NCI-H524 treated with DMSO at 0.1 percent for 48 hours (cell line): ENCODE measurements at regions not wholly inside any gene's neighbourhood (a gene's known extent, or its start where the extent isn't known, plus 50 kb on each side); places are given as distances from the start of the nearest gene placed in this dataset.

Experiments used
- DNase-seq: peaks from one replicate; lab custom pipeline; 2025; lab: John Stamatoyannopoulos, UW

DNA sequence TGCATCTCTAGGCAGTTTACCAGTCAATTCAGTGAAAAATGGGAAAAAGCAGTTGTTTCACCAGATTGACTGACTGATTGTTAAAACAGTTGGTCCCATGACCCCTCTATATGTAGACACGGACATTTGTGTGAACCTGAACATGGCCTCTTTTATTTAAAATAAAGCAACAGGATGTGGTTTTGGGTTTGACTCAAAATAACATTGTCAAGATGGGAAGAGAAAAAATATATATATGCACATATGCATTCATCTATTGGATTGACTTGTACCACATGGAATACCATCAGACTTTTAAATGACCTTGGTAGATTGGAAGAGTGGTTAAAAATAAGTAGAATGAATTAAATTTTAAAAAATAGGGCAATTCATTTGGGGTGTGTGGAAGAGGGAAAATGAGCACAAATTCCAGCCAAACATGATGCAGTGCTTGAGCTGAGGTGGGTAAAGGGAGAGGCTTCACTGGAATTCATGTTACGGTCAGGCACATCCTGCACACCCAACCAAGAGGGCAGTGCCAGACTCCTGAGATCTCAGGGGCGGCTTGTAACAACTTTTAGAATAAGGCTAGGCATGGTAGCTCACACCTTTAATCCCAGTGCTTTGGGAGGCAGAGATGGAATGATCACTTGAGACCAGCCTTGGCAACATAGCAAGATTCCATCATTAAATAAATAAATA lies 560.7 kb upstream of the TENM3 start:
- no peak for DNase-seq

DNA sequence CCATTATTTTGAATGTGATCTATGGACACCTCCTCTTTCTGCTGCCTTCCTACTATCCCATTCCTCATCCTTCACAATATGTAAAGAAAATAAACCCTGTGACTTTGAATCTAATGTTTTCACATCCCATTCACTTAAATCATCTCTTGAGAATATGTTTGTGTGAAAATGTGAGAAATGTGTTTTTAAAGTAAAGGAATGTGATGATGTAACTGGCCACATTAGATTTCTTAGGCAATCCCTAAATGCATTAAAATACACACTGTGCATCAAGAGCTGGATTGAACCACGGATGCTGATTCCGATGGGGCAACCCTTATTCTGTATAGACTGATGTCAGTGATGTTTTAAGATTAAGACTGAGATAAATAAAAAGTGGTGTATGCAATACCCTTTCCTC lies 558.9 kb upstream of the TENM3 start:
- DNase-seq: no peak

DNA sequence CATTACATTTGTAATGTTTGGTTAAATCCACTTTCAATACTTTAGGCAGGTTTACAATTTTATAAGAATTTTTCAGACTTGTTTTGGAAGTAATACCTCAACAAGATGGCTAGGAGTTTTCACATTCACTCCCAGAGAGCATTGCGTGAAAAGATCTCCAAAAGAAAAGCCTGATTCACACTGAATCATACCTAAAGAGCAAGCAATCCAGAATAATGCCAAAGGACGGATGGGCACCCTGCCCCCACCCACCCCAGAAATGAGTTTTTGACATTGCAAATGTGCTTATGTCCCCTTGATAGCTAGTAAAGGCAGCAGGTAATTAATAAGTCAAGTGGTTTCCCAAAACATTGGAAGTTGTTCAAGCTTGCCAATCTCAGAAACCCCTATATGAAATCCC lies 557.7 kb upstream of the TENM3 start:
- no peak for DNase-seq

DNA sequence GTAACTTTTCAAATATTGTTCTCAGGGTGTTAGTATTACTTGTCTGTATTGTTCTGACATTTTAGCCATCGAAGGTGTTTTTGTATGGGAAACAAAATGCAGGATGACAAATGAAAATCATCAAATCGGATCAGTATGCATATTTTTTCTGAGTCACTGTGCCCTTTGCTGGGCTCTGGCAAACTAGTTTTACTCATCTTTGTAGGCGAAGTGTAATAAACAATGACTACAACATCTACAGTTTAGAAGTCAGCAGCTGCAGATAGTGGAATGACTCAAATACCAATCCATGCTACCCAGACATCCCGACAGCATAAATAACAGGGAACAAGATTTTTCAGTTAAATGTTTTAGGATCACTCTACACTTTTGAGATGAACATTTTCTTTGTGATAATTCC lies 557.3 kb upstream of the TENM3 start:
- DNase-seq: no peak

DNA sequence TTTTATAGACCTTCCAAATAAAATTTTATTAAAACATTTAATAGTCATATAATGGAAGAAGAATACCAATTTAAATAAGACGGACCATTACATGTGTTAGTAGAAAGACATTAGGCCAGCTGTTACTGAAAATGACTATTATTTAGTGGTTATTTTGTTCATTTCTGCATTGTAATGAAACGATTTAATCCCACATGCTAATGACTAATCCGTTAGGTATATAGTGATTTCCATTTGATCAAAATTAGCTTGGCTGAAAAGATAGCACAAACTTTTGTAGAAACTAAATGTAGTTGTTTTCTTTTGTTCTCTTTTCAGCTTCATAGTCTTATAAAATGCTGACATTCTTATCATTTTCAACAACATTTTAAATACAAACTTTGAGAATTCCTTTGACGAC lies 556.1 kb upstream of the TENM3 start:
- no peak for DNase-seq

DNA sequence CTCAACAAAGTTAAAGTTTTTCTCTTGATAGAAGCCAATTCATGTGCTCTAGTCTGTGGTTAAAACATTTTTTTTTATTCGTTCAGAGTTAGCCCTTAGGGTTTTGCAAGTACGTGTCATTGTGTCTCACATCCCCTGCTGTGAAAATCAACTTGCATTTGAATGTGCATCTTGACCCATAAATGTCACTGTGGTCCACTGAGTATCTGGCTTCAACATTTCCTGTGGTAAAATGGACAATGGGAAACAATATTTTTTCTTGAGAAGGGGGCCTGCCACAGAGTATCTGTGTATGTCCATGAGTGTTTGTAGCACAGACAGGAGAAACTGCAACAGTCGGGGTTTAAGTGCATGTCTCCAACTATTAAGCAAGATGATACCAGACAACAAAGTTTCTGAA lies 554.8 kb upstream of the TENM3 start:
- no peak for DNase-seq

DNA sequence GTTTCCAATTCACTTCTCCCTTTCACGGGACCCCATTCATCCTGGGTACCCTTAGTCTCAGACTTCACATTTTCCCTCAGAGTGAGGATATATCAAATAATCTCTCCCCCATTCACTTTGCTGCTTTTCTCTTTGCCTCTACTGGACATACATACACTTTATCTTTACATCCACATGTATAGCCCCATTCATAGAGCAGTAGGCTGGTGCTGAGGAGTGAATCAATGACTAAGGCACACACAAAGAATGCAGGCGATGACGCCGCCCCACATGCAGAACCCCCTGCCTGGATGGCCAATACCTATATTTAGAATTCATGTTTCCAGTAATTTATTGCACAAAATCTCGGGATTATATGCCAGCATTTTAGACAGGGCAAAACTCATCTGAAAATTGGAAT lies 554.3 kb upstream of the TENM3 start:
- no peak for DNase-seq

DNA sequence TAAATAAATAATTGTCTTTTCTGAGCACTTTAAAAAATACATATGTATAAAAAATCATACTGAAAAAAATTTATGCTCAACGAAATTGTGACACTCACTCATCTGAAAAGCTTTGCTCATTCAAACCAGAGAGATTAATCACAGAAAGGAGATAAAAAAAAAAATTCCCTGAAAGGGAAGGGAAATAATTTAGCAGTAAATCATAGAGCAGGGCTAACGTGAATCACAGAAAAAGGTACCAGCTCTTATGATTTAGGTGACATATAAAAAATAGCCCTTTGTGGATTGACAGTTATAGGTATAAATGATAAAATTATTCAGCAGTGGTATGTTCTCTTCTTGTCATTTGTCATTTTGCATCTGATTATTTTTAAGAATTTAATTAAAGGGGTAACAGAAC lies 552.7 kb upstream of the TENM3 start:
- no peak for DNase-seq

DNA sequence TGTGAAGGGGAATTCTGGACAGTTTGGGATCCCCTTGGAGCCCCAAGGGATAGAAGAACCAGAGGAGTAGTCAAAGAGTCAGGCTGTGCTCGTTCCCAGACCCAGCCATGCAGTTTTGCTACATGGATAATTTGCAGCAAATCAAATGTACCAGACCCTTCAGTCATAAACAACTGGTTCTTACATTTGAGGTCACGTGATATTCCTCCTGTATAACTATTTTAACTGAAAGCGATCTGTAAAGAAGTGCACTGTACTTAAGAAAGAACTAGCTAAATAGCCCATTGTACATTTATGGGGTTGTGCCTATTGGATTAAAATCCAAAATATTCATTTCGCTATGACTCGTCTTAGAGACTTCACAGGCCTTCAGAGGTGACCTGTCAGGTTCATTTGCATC lies 550.2 kb upstream of the TENM3 start:
- DNase-seq: no peak

DNA sequence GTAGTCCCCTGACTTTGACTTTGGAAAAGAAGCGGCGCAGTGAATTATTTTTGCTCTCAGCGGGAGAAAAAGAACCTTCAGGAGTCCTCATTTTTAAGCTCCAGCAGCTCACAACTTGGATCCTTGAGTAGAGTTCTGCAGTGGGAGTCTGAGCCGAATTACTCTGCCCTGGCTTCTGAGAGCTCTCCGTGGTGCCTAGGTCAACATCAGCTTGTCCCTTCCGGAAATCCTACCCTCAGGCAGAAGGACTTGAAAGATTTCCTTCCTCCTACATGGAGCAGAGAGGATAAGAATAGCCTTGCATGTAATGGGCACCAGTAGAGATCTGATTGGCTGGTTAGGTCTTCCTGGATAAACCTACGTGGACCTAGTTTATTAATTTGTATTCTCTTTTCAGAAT lies 549.7 kb upstream of the TENM3 start:
- no peak for DNase-seq

DNA sequence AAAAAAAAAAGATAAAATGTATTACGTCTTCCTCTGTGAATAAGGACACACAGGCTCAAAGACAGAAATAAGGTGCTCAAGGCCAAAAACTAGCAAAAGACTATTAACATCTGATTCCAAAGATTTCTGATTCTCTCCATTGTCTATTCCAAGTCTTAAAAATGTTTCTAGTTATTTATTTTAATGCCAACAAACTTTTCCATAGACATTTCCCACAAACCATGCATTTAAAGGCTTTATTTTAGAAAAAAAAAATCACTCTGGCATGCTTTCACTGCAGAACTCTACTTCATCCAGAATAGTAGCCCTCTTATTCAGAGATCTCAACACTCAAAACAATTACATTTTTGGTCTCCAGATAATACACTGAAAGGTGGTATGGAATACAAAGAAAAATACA lies 545.0 kb upstream of the TENM3 start:
- no peak for DNase-seq

DNA sequence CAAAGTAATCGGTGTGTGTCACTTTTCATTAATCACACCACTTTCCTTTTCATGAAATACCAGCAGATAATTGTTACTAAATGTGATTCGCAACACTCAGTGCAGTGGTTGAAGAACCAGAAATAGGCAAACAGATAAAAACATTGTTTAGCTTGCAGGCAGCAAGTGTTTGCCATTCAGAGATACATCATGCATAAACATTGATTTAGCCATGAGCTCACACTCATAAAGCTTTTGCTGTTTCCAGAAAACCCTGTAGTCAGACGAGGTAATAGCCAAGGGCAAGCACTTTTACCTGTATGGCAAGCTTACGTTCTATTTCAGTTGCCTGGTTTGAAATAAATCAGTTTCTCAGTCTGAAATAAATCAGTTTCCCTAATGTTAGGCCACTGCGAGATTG lies 542.0 kb upstream of the TENM3 start:
- no peak for DNase-seq

DNA sequence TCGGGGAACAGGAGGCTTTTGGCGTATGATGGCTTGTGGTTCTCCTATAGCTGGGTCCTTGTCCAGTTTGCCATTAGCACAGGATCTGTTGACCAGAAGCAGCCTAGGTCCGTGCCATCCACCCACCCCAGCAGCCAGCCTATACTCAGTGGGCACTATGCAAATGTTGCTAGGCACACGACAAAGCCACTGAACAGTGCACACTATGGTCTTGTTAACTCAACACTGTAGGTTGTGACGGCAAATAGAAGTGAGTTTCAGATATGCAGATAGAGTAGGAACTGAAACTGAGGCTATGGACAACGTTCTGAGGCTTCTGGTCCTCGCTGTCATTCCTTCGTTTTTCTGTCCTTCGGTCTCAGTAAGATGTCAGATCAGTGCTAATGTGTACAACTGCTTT lies 541.3 kb upstream of the TENM3 start:
- no peak for DNase-seq

DNA sequence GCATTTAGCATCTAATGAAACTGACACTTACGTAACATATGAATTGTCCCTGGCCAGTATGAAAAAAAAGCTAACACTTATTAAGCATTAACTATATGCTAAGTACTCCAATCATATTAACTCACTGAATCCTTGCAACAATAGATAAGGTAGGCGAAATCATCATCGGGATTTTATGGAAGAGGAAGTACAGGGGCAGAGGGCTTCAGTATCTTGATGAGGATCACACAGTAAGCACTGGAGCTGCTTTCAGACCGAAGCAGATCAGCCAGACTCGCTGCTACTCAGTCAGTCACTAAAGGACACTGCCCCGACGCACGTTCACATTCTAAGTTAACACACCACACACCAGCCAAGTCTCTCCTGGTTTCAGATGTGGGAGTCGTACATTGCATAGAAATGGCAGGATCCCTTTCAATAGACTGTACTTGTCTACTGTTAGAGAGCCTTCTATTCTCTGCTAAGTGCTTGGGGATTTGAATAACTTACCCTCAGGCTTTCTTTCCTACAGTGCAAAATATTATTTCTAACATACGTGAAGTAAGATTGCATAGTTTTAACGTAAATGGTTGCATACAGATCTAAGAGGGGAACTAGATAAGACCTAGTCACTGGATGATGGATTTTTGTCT lies 540.2 kb upstream of the TENM3 start:
- DNase-seq: no peak

DNA sequence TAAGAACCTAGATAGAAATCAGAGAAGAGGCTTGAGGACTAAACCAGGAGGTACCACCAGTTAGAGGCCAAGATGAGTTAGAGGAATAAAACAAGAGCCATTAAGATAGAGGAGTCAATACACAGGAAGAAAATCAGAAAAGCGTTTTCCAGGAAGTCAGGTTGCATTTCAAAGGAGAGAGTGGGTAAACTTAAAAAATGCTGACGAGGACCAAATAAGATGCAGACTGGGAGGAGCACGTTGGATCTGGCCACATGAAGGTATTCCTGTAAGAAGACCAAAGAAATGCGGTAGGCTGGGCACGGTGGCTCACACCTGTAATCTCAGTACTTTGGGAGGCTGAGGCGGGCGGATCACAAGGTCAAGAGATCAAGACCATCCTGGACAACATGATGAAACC lies 533.1 kb upstream of the TENM3 start:
- DNase-seq: no peak

DNA sequence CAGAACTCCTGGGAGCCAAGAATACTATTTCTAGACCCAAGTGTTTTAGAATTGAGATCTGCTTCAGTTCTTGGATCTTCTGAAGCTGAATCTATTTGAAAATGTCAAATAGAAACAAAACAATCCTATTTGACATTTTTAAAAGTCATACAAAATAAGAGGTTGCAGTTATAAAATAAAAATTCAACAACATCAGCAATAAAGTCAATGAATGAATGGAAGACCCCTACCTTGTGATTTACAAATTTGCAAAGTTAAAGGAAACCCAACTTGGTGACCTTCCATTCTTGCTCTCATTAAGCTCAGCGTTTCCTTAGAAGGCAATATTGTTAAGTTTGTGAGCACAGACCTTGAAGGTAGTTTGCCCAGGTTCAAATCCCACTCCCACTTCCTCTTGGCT lies 531.8 kb upstream of the TENM3 start:
- DNase-seq: no peak

DNA sequence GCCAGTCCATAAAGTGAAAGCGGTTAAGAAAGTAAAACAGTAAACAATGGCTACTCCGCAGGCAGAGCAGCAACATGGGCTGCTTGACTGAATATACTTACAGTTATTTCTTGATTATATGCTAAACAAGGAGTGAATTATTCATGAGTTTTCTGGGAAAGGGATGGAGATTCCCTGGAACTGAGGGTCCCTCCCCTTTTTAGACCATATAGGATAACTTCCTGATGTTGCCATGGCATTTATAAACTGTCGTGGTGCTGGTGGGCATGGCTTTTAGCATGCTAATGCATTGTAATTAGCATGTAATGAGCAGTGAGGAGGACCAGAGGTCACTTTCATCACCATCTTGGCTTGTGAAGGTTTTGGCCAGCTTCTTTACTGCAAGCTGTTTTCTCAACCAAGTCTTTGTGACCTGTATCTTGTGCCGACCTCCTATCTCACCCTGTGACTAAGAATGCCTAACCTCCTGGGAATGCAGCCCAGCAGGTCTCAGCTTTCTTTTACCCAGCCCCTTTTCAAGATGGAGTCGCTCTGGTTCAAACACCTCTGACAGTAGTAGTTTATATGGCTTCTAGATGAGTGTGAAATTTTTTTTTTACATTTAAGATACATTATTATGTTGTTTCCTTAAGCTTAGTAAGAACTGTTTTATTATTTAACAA lies 514.8 kb upstream of the TENM3 start:
- no peak for DNase-seq

DNA sequence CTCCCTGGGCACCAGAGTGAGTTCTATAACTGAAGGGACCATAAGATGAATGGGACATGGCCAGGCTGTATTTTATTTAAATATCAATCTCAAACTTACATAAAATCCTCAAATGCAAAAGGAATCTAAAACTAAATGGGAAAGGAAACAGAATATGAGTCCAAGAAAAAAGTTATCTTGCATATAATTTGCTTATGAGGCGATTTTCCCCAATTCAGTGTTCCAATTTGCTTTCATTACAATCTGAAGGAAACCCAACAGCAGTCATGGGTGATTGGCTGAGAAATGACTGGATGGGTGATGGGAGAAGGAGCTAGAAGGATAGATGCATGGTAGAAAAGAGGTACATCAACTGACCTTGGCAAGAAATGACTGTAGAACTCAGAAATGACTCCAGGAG lies 511.3 kb upstream of the TENM3 start:
- no peak for DNase-seq

DNA sequence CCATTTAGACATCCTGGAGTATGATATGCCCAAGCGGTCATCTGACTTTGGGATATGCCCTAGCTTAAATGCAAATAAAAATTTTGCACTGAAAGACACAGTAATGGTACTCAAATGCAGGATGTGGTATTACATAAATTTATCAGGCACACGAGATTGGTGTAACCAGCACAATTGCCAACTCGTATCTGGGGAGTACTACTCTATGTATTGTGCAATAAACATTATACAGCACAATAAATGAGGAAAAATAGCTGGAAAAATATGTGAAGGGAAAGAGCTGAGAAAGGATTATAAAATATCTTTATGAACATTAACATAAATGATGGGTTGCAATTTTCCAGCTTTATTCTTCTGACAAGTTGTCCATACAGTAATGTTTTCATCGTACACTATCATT lies 505.5 kb upstream of the TENM3 start:
- DNase-seq: no peak

DNA sequence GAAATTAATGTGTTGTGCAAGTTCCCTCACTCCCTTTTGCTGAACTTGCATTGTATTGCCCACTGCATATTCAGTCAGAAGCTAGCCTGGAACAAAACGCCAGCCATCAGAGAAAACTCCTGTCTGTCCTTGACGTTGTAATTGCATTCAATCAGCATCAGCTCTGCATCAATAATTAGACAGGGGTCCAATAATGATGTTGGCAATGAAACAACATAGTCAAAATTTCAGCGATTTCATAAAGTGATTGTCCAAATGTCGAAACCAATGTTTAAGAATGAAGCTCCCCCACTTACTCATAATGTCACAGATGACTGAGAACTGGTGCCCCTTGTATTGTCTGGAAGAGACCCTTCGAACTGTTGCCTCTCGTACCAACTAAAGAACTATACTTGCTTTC lies 504.2 kb upstream of the TENM3 start:
- DNase-seq: no peak

DNA sequence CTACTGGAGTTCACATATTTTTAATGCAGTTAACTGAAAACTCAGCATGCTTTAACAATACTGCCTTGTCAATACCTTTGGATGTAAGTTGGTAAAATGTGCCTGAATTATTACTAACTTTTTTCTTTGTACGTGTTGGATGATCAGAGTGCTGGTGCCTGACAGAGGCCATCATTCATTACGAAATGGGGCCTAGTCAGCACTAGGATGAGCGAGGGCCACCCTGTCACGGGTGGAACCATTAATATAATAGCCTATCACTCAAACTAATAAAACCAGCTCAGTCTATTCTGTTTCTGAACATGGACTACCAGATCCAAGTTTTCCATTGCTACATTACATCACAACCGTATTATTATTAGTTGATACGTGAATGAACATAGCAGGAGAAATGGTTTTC lies 501.7 kb upstream of the TENM3 start:
- DNase-seq: no peak

DNA sequence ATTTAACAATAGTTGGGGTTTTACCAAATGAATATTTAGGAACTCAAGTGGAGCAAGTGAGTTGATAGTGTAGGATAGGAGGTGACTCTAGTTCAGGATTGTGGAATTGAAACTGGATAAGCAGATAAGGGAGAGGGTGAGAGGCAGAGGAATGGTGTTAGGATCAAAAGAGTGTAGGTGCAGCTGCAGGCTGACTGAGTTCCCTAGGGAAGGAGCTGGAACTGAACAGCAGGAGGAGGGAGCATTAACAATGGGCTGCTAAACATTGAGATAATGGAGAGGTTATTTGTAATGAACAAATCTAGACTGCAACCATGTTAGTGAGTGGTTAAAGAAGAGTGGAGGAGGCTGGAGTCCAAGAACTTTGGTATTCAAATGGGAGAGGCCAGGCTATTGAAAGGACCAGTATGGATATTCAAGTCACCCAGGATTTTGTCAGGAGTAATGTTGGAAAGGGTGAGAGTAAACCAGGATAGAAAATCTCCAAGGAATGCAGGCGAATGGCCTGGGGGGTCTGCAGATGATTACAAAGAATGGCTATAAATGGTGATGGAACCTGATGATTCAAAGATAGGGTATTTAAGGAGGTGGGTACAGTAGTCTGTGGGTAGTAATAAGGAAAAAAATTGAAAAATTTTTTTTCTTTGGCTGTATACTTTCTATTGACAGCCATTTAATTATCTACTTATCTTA lies 497.1 kb upstream of the TENM3 start:
- DNase-seq: no peak

DNA sequence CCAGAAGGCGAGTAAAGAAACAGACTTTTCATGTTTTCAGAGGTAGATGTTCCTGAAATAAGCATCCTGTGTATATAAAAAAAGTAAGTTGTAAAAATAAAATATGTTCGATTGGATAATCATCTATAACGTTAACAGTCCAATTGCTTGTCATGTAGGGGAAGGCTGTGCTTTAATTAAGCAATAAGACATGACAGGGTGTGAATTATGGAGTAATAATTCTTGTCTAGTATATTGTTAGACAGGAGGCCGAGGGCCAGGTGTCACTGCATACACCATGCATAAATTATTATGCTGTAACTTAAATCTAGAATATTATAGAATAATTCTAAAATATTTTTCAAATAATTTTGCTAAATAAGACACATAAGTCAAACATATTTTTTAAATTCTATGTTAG lies 494.6 kb upstream of the TENM3 start:
- DNase-seq: no peak
